K562 (cell line): ENCODE measurements at regions not wholly inside any gene's neighbourhood (a gene's known extent, or its start where the extent isn't known, plus 50 kb on each side); places are given as distances from the start of the nearest gene placed in this dataset.

ENCODE experiments used
- ATAC-seq: fragments of 200-7000 bp; cut with Tn5 transposase; 3 replicates; pipeline ENCODE4 v1.9.1; 2020; ENCODE audit warnings: moderate library complexity
- BruUV-seq: library from RNA; stranded (reverse); fragments of 400-500 nt; replicated peaks from 2 replicates; lab custom pipeline; 2021; lab: Mats Ljungman, UMichigan
- CTCF ChIA-PET: fragments of 300-600 bp; formaldehyde crosslinking; extraction: SDS; loops from one replicate; lab custom pipeline; 2021; ENCODE audit warnings: low intra/inter-chr PET ratio; lab: Yijun Ruan, JAX
- POLR2A ChIA-PET: fragments of 300-600, 350-650 bp; sonication (Branson Sonifier 250); formaldehyde crosslinking; extraction: SDS; loops from one replicate; lab custom pipeline; 2021; ENCODE audit warnings: antibody characterized with exemption, inconsistent platforms; lab: Yijun Ruan, JAX
- DNase-seq, 4 experiments: peaks; one replicate each; pipeline versions ENCODE4 v3.0.0 to v3.0.0-alpha.2; 2011 to 2018; ENCODE audit warnings: low spot score in 3 of 4, mixed read lengths in 3 of 4; ENCODE audit errors: extremely low read depth in 1 of 4
- FAIRE-seq: peaks from 2 replicates; lab custom pipeline; 2011; peaks lifted over from hg19 to GRCh38; lab: Jason Lieb, UNC
- H2AFZ ChIP-seq: 2 replicates; pipeline ENCODE4 v1.6.0; 2011; ENCODE audit warnings: low read depth, low read length, control low read depth, inconsistent platforms
- H3K27ac ChIP-seq: fragments of 200-600 bp; 3 replicates; pipeline ENCODE4 v1.8.0; 2011; ENCODE audit warnings: low read depth, mild to moderate bottlenecking, control low read depth, inconsistent platforms, low read length, moderate library complexity, mixed read lengths; ENCODE audit errors: extremely low read depth
- H3K27me3 ChIP-seq, 2 experiments: fragments of 300-600 bp in 1 of 2; 2 replicates in 1 of 2; 3 replicates in 1 of 2; pipeline versions ENCODE4 v1.6.0 to v1.8.0; 2011; ENCODE audit warnings: inconsistent platforms in 2 of 2, low read length in 2 of 2, mild to moderate bottlenecking in 1 of 2, mixed read lengths in 1 of 2, moderate library complexity in 1 of 2; ENCODE audit not compliant: control insufficient read depth in 2 of 2, insufficient read depth in 2 of 2
- H3K36me3 ChIP-seq: fragments of 300-600 bp; 3 replicates; pipeline ENCODE4 v1.8.0; 2011; ENCODE audit warnings: mild to moderate bottlenecking, low read length, inconsistent platforms; ENCODE audit not compliant: control insufficient read depth, insufficient read depth
- H3K4me1 ChIP-seq, 2 experiments: fragments of 200-600 bp in 1 of 2; replicated peaks in 1 of 2; 2 replicates in 1 of 2; 3 replicates in 1 of 2; pipeline versions ENCODE4 v1.5.1 to v1.8.0; 2011; ENCODE audit warnings: inconsistent platforms in 2 of 2, low read length in 2 of 2, mild to moderate bottlenecking in 1 of 2, mixed read lengths in 1 of 2, moderate library complexity in 1 of 2; ENCODE audit not compliant: control insufficient read depth in 2 of 2, insufficient read depth in 2 of 2
- H3K4me2 ChIP-seq: 2 replicates; pipeline ENCODE4 v1.6.1; 2011; ENCODE audit warnings: low read length, control low read depth, inconsistent platforms, mixed read lengths; ENCODE audit not compliant: insufficient read depth
- H3K4me3 ChIP-seq: fragments of 200-600 bp; sonication (generic), shearing (Covaris generic); 2 replicates; pipeline ENCODE4 v1.5.1; 2016; ENCODE audit warnings: control low read depth, inconsistent platforms
- H3K79me2 ChIP-seq: fragments of 200-600 bp; 3 replicates; pipeline ENCODE4 v1.8.0; 2011; ENCODE audit warnings: low read length, inconsistent platforms; ENCODE audit not compliant: control insufficient read depth, insufficient read depth
- H3K9ac ChIP-seq, 2 experiments: 2 replicates each; pipeline versions ENCODE4 v1.6.0 to v1.6.1; 2011; ENCODE audit warnings: low read depth in 2 of 2, low read length in 2 of 2, control low read depth in 1 of 2, inconsistent platforms in 1 of 2, mild to moderate bottlenecking in 1 of 2, mixed read lengths in 1 of 2; ENCODE audit not compliant: insufficient read depth in 1 of 2
- H3K9me1 ChIP-seq: one replicate; pipeline ENCODE4 v1.6.0; 2011; ENCODE audit warnings: inconsistent platforms, mild to moderate bottlenecking, low read length, moderate library complexity; ENCODE audit not compliant: control insufficient read depth, insufficient read depth
- H3K9me3 ChIP-seq: replicated peaks from 2 replicates; pipeline ENCODE4 v1.5.1; 2011; ENCODE audit warnings: low read depth, low read length, inconsistent platforms; ENCODE audit not compliant: control insufficient read depth, insufficient read depth
- H4K20me1 ChIP-seq: replicated peaks from 2 replicates; pipeline ENCODE4 v1.6.1; 2011; ENCODE audit warnings: low read length, inconsistent platforms, mixed read lengths; ENCODE audit not compliant: control insufficient read depth, insufficient read depth
- ADNP ChIP-seq: fragments of 200-800 bp; sonication (Bioruptor generic); IDR thresholded peaks from 2 replicates; pipeline ENCODE4 v1.6.1; 2016; ENCODE audit warnings: missing genetic modification characterization, missing compliant biosample characterization
- CEBPG ChIP-seq, 3 experiments: fragments of 200-800 bp in 1 of 3; sonication (Bioruptor generic) in 1 of 3; sonication (generic) in 1 of 3; formaldehyde crosslinking in 1 of 3; IDR thresholded peaks in 2 of 3; conservative IDR thresholded peaks in 1 of 3; 2 replicates each; pipeline versions ENCODE4 v1.6.1 to v1.8.0; 2016 to 2022; ENCODE audit warnings: missing compliant biosample characterization in 2 of 3, missing genetic modification characterization in 2 of 3, mild to moderate bottlenecking in 1 of 3, missing genetic modification reagents in 1 of 3
- CREB3L1 ChIP-seq: fragments of 450-650 bp; IDR thresholded peaks from 2 replicates; pipeline ENCODE4 v1.6.1; 2014; ENCODE audit warnings: low read depth, mild to moderate bottlenecking, moderate library complexity, borderline replicate concordance
- E2F1 ChIP-seq: sonication (generic); formaldehyde crosslinking; IDR thresholded peaks from 2 replicates; pipeline ENCODE4 v1.8.1; 2023; ENCODE audit warnings: mild to moderate bottlenecking, missing genetic modification reagents, moderate library complexity
- EP400 ChIP-seq: fragments of 450-650 bp; IDR thresholded peaks from 2 replicates; pipeline ENCODE4 v1.6.1; 2017; ENCODE audit warnings: antibody characterized with exemption, mild to moderate bottlenecking, moderate library complexity
- ETV1 ChIP-seq: fragments of 450-650 bp; conservative IDR thresholded peaks from 2 replicates; pipeline ENCODE4 v1.6.1; 2016; ENCODE audit warnings: missing genetic modification characterization, control low read depth, low read depth, missing compliant biosample characterization
- FOXA3 ChIP-seq, 2 experiments: fragments of 450-650 bp in 1 of 2; sonication (generic) in 1 of 2; formaldehyde crosslinking; IDR thresholded peaks in 1 of 2; conservative IDR thresholded peaks in 1 of 2; 2 replicates each; pipeline versions ENCODE4 v1.4.0 to v1.8.0; 2020 to 2022; ENCODE audit warnings: mild to moderate bottlenecking in 2 of 2, missing genetic modification reagents in 1 of 2
- HNRNPUL1 ChIP-seq: fragments of 200-400 bp; formaldehyde crosslinking; IDR thresholded peaks from 2 replicates; pipeline ENCODE4 v1.6.1; 2017; ENCODE audit warnings: low read length
- LCOR ChIP-seq: sonication (generic); formaldehyde crosslinking; IDR thresholded peaks from 2 replicates; pipeline ENCODE4 v1.8.0; 2022; ENCODE audit warnings: mild to moderate bottlenecking, missing genetic modification reagents
- MIER1 ChIP-seq: fragments of 450-650 bp; IDR thresholded peaks from 2 replicates; pipeline ENCODE4 v1.6.1; 2016; ENCODE audit warnings: antibody characterized with exemption, mild to moderate bottlenecking, low read depth
- MLLT1 ChIP-seq, 2 experiments: fragments of 450-650 bp; IDR thresholded peaks; 2 replicates each; pipeline ENCODE4 v1.6.1; 2016
- POLR3G ChIP-seq: IDR thresholded peaks from 2 replicates; pipeline ENCODE4 v1.6.1; 2011; ENCODE audit not compliant: insufficient read length, insufficient replicate concordance; ENCODE audit errors: extremely low read depth
- XRCC3 ChIP-seq: fragments of 450-650 bp; IDR thresholded peaks from 2 replicates; pipeline ENCODE4 v1.6.1; 2017; ENCODE audit warnings: mild to moderate bottlenecking, moderate library complexity
- ZBTB1 ChIP-seq: sonication (generic); formaldehyde crosslinking; IDR thresholded peaks from 2 replicates; pipeline ENCODE4 v1.8.1; 2023; ENCODE audit warnings: missing genetic modification reagents, low read depth, mild to moderate bottlenecking, borderline replicate concordance
- ZNF384 ChIP-seq: IDR thresholded peaks from 2 replicates; pipeline ENCODE4 v1.6.1; 2012; ENCODE audit warnings: low read depth, low read length, improper control_type of control experiment
- WGBS: fragments of 100-300 bp; shearing (Covaris generic); methylation state at CpG from one replicate; pipeline ENCODE4 v1.1.6; 2016; ENCODE audit warnings: low coverage, mixed read lengths; ENCODE audit not compliant: insufficient coverage; ENCODE audit errors: missing lambda C conversion rate; 5-methylcytosine and 5-hydroxymethylcytosine counted together
- in situ Hi-C: fragments of 300-500 bp; cut with MboI; formaldehyde crosslinking; loops from 4 replicates; pipeline ENCODE4 v1.15.0; 2018; ENCODE audit warnings: inconsistent platforms, mixed read lengths
- intact Hi-C: fragments of 100-400 bp; cut with micrococcal nuclease; formaldehyde crosslinking; loops from 2 replicates; pipeline ENCODE4 v1.14.2; 2022

GRCh38 chr11:114794048-114794684 is 115.8 kb downstream of the NXPE2 start:
- no peak overlapping the region for H3K9ac ChIP-seq
- no peaks in the 10 kb centered on the region for H4K20me1 ChIP-seq
- ChIA-PET CTCF (no interaction called here), POLR2A (interaction anchor here (0.6 kb wide), 1 partner anchor 368 kb away, joined by 3 read pairs; no protein-coding TSS in a partner anchor)
- H3K27me3 ChIP-seq: no peaks in the 10 kb centered on the region
- DNase-seq (no peak), FAIRE-seq (no peak), ATAC-seq (no peak)
- intact Hi-C loops: no loop called here
- H3K9me1 ChIP-seq: no peaks in the 10 kb centered on the region
- BruUV-seq: no TSS peak
- H3K4me3 ChIP-seq: no peak overlapping the region
- no peak overlapping the region for H3K4me2 ChIP-seq
- in situ Hi-C loops: no loop called here
- H3K4me1 ChIP-seq: no peaks in the 10 kb centered on the region
- no peaks in the 10 kb centered on the region for H3K36me3 ChIP-seq
- H3K9me3 ChIP-seq: no peaks in the 10 kb centered on the region
- no peaks in the 10 kb centered on the region for H3K79me2 ChIP-seq
- WGBS: 0% methylated on average over 3 of the region's 3 CpGs
- no peak overlapping the region for H3K27ac ChIP-seq
- TF ChIP-seq CEBPG (CRISPR knock-in tag; IDR thresholded peaks at IDR 0.05): no peak
- TF ChIP-seq CEBPG (tag; conservative IDR thresholded peaks at IDR 0.05 in 1 of 2, IDR thresholded peaks at IDR 0.05 in 1 of 2): no peak
- no peak for TF ChIP-seq HNRNPUL1
- TF ChIP-seq EP400: no peak
- TF ChIP-seq CREB3L1: no peak
- no peak for TF ChIP-seq ADNP
- no peak for TF ChIP-seq ZNF384
- TF ChIP-seq MIER1: no peak
- no peak for TF ChIP-seq XRCC3
- TF ChIP-seq FOXA3 (CRISPR knock-in tag; conservative IDR thresholded peaks at IDR 0.05 in 1 of 2, IDR thresholded peaks at IDR 0.05 in 1 of 2): no peak
- TF ChIP-seq POLR3G: no peak
- no peak for TF ChIP-seq LCOR (CRISPR knock-in tag)
- no peak for TF ChIP-seq ETV1 (tag)
- no peak for TF ChIP-seq MLLT1 (IDR thresholded peaks at IDR 0.05)
- no peak for TF ChIP-seq ZBTB1 (CRISPR knock-in tag)
- no peak for TF ChIP-seq E2F1
- H2AFZ ChIP-seq: no peak overlapping the region
